ENCODE measurements at regions not wholly inside any gene's neighbourhood (a gene's known extent, or its start where the extent isn't known, plus 50 kb on each side); places are given as distances from the start of the nearest gene placed in this dataset.
A peak's percentile ranks its signal among the peaks of the same experiment; 100 is the strongest.

DNA sequence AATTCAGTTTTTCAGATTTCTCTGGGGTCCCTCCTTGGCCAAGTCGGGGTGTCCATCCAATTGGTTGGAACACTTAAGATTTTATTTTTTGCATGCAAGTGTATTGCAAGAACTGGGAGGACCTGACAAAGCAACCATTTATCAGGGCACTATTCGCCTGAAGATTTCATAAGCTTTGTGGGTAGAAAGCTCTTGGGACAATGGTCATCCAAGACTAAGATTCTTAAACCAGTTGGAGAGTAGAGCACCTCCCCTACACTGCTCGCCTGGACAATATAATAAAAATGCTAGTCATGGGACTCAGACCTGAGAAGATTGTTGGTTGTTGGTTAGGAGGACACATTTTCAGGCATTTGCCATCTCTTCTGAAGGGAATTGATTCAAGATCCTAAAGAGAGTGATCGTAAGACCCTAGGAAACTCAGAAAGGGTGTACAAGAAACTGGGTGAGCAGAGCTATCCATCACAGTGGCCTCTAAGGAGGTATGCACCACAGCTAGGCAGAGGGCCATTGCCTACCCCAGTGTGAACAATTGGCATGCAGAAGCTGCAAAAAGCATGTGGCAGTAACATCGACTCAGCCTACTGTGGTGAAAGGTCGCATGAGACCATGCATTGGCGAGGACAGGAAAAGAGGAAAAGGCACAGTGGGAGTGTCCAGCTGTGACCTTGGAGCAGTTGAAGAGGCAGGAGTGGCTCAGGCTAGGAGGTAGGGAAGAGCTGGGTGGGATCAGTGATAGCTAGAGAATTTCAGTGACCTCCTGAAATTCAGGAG is 1235.3 kb upstream of the AUTS2 start:
- peak in 1 of 2 donors; percentile 70 for ATAC-seq (ENCODE audit: low FRiP score in 2 of 2)
- WGBS, 2 donors = 68 to 70% methylated on average over 7 of the region's 7 CpGs
- DNase-seq = no peak
- H3K27me3 ChIP-seq = no peaks in the 10 kb centered on the region
- no peaks in the 10 kb centered on the region for H3K9me3 ChIP-seq
- TF ChIP-seq EP300 (IDR thresholded peaks at IDR 0.05) (no peak), POLR2A (IDR thresholded peaks at IDR 0.05) (no peak), POLR2AphosphoS5 (IDR thresholded peaks at IDR 0.05) (no peak)
- TF ChIP-seq, protein P1, sequence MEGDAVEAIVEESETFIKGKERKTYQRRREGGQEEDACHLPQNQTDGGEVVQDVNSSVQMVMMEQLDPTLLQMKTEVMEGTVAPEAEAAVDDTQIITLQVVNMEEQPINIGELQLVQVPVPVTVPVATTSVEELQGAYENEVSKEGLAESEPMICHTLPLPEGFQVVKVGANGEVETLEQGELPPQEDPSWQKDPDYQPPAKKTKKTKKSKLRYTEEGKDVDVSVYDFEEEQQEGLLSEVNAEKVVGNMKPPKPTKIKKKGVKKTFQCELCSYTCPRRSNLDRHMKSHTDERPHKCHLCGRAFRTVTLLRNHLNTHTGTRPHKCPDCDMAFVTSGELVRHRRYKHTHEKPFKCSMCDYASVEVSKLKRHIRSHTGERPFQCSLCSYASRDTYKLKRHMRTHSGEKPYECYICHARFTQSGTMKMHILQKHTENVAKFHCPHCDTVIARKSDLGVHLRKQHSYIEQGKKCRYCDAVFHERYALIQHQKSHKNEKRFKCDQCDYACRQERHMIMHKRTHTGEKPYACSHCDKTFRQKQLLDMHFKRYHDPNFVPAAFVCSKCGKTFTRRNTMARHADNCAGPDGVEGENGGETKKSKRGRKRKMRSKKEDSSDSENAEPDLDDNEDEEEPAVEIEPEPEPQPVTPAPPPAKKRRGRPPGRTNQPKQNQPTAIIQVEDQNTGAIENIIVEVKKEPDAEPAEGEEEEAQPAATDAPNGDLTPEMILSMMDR (IDR thresholded peaks at IDR 0.05) = no peak
- no peak overlapping the region for H3K27ac ChIP-seq
- no peaks in the 10 kb centered on the region for H3K4me1 ChIP-seq
- no peak overlapping the region for H3K4me3 ChIP-seq
- no peaks in the 10 kb centered on the region for H3K36me3 ChIP-seq

DNA sequence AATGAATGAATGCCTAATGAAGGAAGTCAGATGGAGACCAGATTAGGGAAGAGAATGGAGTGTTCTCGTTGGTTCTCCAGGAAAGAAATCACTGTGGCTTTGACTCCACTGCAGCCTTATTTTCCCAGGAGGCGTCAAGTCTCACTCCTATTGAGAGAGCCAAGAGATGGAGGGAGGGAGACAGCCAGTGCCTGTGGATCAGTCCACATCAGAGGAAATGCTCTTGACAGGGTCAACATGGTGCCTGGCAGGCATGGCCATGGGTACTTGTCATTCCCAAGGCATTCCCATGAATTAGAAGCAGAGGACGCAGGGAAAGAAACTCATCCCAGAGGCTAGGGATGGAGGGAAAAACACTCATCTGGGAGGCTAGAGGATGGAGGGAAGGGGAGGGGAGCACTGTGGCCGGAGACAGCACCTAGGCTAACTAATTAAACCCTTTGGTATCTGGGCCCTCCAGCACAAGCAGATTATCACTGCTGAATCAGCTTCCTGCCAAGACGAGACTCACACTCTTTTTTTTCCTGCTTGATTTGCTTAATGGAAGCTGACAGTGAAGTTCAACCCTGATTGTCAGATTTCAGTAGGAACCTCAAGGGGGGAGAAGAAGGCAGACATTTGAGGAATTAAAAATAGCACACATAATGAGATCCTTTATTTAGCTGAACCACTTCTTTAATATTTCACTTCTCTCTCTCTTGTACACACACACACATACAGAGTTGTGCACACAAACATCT is 1233.2 kb upstream of the AUTS2 start:
- no peak for DNase-seq
- Histone ChIP-seq H3K4me1 (no peaks in the 10 kb centered on the region), H3K9me3 (no peaks in the 10 kb centered on the region), H3K27ac (no peak overlapping the region), H3K36me3 (no peaks in the 10 kb centered on the region), H3K4me3 (no peak overlapping the region), H3K27me3 (no peaks in the 10 kb centered on the region)
- no peak for ATAC-seq (ENCODE audit: low FRiP score in 2 of 2)
- TF ChIP-seq EP300 (IDR thresholded peaks at IDR 0.05) = no peak
- TF ChIP-seq, protein P1 (IDR thresholded peaks at IDR 0.05) = no peak
- TF ChIP-seq POLR2AphosphoS5 (IDR thresholded peaks at IDR 0.05) = no peak
- no peak for TF ChIP-seq POLR2A (IDR thresholded peaks at IDR 0.05)
- WGBS, 2 donors = 55 to 60% methylated on average over 5 of the region's 5 CpGs

DNA sequence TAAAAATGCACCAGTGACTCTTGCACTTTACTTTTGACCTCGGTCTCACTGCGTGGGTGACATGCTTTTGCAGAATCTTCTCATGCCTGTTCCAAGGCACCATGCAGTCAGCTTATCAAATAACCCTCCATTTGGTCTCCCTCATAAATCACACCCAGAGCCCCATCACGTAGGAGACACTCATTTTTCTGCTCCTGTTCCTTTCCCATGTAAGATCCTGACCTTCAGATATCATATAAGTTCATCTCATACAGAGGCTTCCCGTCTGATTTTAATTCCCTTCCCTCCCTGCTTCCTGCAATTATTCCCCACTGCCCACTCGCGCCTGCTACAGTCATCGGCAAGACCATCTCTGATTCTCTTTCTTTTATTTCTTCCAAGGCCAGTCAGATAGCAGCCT is 1226.3 kb upstream of the AUTS2 start:
- no peak overlapping the region for H3K4me3 ChIP-seq
- H3K9me3 ChIP-seq = no peaks in the 10 kb centered on the region
- WGBS, 2 donors = 51 to 56% methylated on average over 7 of the region's 7 CpGs
- DNase-seq = no peak
- no peak for ATAC-seq (ENCODE audit: low FRiP score in 2 of 2)
- no peaks in the 10 kb centered on the region for H3K36me3 ChIP-seq
- H3K4me1 ChIP-seq = no peaks in the 10 kb centered on the region
- H3K27me3 ChIP-seq = no peaks in the 10 kb centered on the region
- TF ChIP-seq EP300 (IDR thresholded peaks at IDR 0.05) (no peak), POLR2A (IDR thresholded peaks at IDR 0.05) (no peak), POLR2AphosphoS5 (IDR thresholded peaks at IDR 0.05) (no peak)
- TF ChIP-seq, protein P1 (IDR thresholded peaks at IDR 0.05) = no peak
- H3K27ac ChIP-seq = no peak overlapping the region

DNA sequence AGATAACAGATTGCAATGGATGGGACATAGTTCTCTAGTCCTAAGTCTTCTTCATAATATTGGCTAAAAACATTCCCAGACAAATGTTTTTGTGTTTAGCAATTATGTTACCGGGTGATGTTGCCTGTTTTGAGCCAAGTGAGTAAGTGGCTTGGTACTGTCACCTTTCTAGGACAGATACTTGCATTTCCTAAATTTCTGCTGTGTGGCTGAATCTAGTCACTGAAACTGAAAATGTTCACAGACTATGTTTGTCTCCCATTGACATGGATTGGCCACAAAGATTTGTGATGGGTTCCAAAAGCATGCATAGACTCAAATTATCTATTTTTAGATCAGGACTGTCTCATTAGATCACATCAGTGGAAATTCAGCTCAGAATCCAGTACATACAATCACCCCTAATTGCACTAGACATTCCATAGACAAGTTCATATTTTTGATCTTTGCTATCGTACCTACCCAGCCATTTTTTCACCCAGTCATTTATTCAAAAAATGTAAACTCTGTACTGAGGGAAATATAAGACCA is 1222.1 kb upstream of the AUTS2 start:
- H3K4me3 ChIP-seq = no peak overlapping the region
- no peak for ATAC-seq (ENCODE audit: low FRiP score in 2 of 2)
- no peaks in the 10 kb centered on the region for H3K27me3 ChIP-seq
- H3K4me1 ChIP-seq = no peaks in the 10 kb centered on the region
- H3K9me3 ChIP-seq = no peaks in the 10 kb centered on the region
- H3K36me3 ChIP-seq = no peaks in the 10 kb centered on the region
- TF ChIP-seq, protein P1 (IDR thresholded peaks at IDR 0.05) = no peak
- TF ChIP-seq EP300 (IDR thresholded peaks at IDR 0.05) (no peak), POLR2A (IDR thresholded peaks at IDR 0.05) (no peak), POLR2AphosphoS5 (IDR thresholded peaks at IDR 0.05) (no peak)
- 75 to 82% methylated on average over 2 of the region's 2 CpGs for WGBS, 2 donors
- DNase-seq = no peak
- H3K27ac ChIP-seq = no peak overlapping the region
